Naive thymus-derived CD4-positive, alpha-beta T cell (primary cell): ENCODE measurements at regions not wholly inside any gene's neighbourhood (a gene's known extent, or its start where the extent isn't known, plus 50 kb on each side); places are given as distances from the start of the nearest gene placed in this dataset.

Experiments
- ATAC-seq: fragments of 150-1000 bp; cut with Tn5 transposase; 2 replicates; pipeline ENCODE4 v1.10.0; 2021; ENCODE audit warnings: mild to moderate bottlenecking, moderate library complexity
- CTCF ChIA-PET: fragments of 350-600 bp; sonication (Branson Sonifier 250); formaldehyde crosslinking; loops from one replicate; lab custom pipeline; 2021; ENCODE audit warnings: antibody characterized with exemption; lab: Charles Lee
- POLR2A ChIA-PET: fragments of 350-600 bp; sonication (Branson Sonifier 250); formaldehyde crosslinking; loops from one replicate; lab custom pipeline; 2021; ENCODE audit warnings: antibody characterized with exemption, inconsistent platforms; lab: Charles Lee
- DNase-seq, 9 donors: peaks; one replicate each; pipeline versions ENCODE4 v3.0.0 to v3.0.0-alpha.2; 2020 to 2022; ENCODE audit warnings: mixed read lengths in 1 of 9
- H3K27ac ChIP-seq: one replicate; pipeline ENCODE4 v1.7.0; 2013; ENCODE audit warnings: mild to moderate bottlenecking, low read depth, low read length, moderate library complexity
- H3K27me3 ChIP-seq, 2 donors: one replicate each; pipeline ENCODE4 v1.7.0; 2013; ENCODE audit warnings: low read length in 2 of 2, mild to moderate bottlenecking in 2 of 2, moderate library complexity in 2 of 2; ENCODE audit not compliant: control insufficient read depth in 2 of 2, insufficient read depth in 2 of 2
- H3K36me3 ChIP-seq, 3 experiments: 1 replicate in 2 of 3; 2 replicates in 1 of 3; pipeline ENCODE4 v1.7.0; 2013; ENCODE audit warnings: low read length in 3 of 3, mild to moderate bottlenecking in 3 of 3, moderate library complexity in 1 of 3; ENCODE audit not compliant: insufficient read depth in 3 of 3, control insufficient read depth in 2 of 3
- H3K4me1 ChIP-seq, 2 donors: one replicate each; pipeline ENCODE4 v1.7.0; 2013; ENCODE audit warnings: low read length in 2 of 2, mild to moderate bottlenecking in 2 of 2, moderate library complexity in 1 of 2; ENCODE audit not compliant: control insufficient read depth in 2 of 2, insufficient read depth in 2 of 2
- H3K4me3 ChIP-seq: 2 replicates; pipeline ENCODE4 v1.7.0; 2013; ENCODE audit warnings: mild to moderate bottlenecking, low read length
- H3K9me3 ChIP-seq, 3 experiments: 1 replicate in 2 of 3; 2 replicates in 1 of 3; pipeline ENCODE4 v1.7.0; 2013; ENCODE audit warnings: low read length in 3 of 3; ENCODE audit not compliant: control insufficient read depth in 2 of 3
- H3K27ac Mint-ChIP-seq, 9 donors: one replicate each; pipeline ENCODE4 v1.8.0; 2020 to 2022; ENCODE audit warnings: mixed read lengths in 9 of 9, mild to moderate bottlenecking in 8 of 9, moderate library complexity in 5 of 9, inconsistent platforms in 2 of 9
- H3K27me3 Mint-ChIP-seq, 5 donors: one replicate each; pipeline ENCODE4 v1.8.0; 2021 to 2022; ENCODE audit warnings: mixed read lengths in 5 of 5, mild to moderate bottlenecking in 1 of 5
- H3K36me3 Mint-ChIP-seq, 5 donors: one replicate each; pipeline ENCODE4 v1.8.0; 2020 to 2022; ENCODE audit warnings: mixed read lengths in 5 of 5, mild to moderate bottlenecking in 3 of 5, inconsistent platforms in 1 of 5
- H3K4me1 Mint-ChIP-seq, 7 donors: one replicate each; pipeline ENCODE4 v1.8.0; 2020 to 2022; ENCODE audit warnings: mixed read lengths in 7 of 7, mild to moderate bottlenecking in 3 of 7, inconsistent platforms in 1 of 7
- H3K4me3 Mint-ChIP-seq, 10 donors: one replicate each; pipeline ENCODE4 v1.8.0; 2020 to 2022; ENCODE audit warnings: mild to moderate bottlenecking in 10 of 10, mixed read lengths in 10 of 10, moderate library complexity in 6 of 10, inconsistent platforms in 2 of 10
- H3K9me3 Mint-ChIP-seq, 11 donors: one replicate each; pipeline ENCODE4 v1.8.0; 2020 to 2022; ENCODE audit warnings: mixed read lengths in 11 of 11, mild to moderate bottlenecking in 4 of 11, inconsistent platforms in 1 of 11, moderate library complexity in 1 of 11
- intact Hi-C, 2 donors: fragments of 100-400 bp; cut with micrococcal nuclease; formaldehyde crosslinking; loops; one replicate each; pipeline ENCODE4 v1.15.1; 2023

DNA sequence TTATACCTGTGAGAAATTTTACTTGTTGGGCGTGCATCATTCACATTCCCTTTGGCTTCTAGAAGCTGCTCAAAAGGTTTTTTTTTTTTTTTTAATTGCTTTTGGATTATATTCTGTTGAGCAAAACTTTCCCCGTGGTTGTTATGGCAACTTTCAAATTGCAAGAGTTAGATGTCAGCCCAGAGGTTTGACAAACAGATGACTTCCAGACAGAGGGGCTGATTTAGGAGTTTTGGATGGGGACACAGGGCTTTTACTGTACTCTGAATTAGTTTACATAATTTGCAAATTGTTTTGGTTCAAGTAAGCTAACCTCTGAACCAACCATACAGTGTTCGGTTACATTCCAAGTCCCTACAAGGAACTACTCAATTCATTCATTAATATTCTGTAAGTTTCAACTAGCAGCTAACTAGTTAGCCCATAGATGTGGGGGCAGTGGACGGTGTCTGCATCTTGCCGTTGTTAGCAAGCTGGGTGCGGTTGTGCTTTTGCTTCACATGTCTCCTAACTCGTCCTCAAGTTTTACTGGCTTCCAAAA, 66.4 kb upstream of the JAZF1 start:
- CTCF ChIA-PET, result no interaction called here
- intact Hi-C loops, result no loop called here
- Mint-ChIP-seq H3K27me3 (peaks cover 0 to 22% (median 0%) of the 10 kb centered on the region in 5 donors), H3K4me3 (no peak overlapping the region), H3K4me1 (no peaks in the 10 kb centered on the region), H3K27ac (no peak overlapping the region), H3K9me3 (peaks cover 0 to 8% (median 2%) of the 10 kb centered on the region in 11 donors), H3K36me3 (no peaks in the 10 kb centered on the region)
- Histone ChIP-seq H3K27me3 (no peaks in the 10 kb centered on the region), H3K9me3 (no peaks in the 10 kb centered on the region), H3K27ac (no peak overlapping the region), H3K4me1 (no peaks in the 10 kb centered on the region), H3K36me3 (no peaks in the 10 kb centered on the region), H3K4me3 (no peak overlapping the region)
- POLR2A ChIA-PET, result no interaction called here
- DNase-seq (no peak), ATAC-seq (no peak)

DNA sequence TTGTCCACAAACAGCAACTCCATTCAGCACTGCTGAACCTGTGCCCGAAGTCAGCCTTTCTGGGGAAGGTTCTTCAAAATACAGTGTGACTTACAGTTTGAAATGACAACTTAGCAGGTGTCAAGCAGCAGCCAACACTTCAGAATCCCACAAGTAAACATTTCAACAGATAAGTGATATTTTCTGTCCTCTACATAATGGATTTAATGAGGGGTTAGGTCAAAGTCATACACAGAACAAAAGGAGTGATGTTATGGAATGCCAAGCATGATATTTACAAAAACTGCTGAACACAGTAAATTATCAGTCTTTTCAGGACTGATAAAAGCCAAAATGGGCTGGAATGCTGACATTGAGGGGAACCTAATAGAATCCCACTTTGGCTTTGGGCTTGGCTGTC, 77.6 kb upstream of the JAZF1 start:
- ATAC-seq (no peak), DNase-seq (no peak)
- no peaks in the 10 kb centered on the region for H3K9me3 ChIP-seq
- Mint-ChIP-seq H3K4me1 (no peaks in the 10 kb centered on the region), H3K4me3 (no peak overlapping the region), H3K36me3 (no peaks in the 10 kb centered on the region), H3K27me3 (peaks cover 12 to 26% (median 17%) of the 10 kb centered on the region in 5 donors), H3K27ac (no peak overlapping the region), H3K9me3 (peaks cover 0 to 6% (median 1%) of the 10 kb centered on the region in 11 donors)
- H3K4me3 ChIP-seq, result no peak overlapping the region
- H3K36me3 ChIP-seq, result no peaks in the 10 kb centered on the region
- ChIA-PET CTCF (no interaction called here), POLR2A (no interaction called here)
- no peaks in the 10 kb centered on the region for H3K27me3 ChIP-seq
- intact Hi-C loops, result no loop called here
- H3K4me1 ChIP-seq, result no peaks in the 10 kb centered on the region
- H3K27ac ChIP-seq, result no peak overlapping the region

DNA sequence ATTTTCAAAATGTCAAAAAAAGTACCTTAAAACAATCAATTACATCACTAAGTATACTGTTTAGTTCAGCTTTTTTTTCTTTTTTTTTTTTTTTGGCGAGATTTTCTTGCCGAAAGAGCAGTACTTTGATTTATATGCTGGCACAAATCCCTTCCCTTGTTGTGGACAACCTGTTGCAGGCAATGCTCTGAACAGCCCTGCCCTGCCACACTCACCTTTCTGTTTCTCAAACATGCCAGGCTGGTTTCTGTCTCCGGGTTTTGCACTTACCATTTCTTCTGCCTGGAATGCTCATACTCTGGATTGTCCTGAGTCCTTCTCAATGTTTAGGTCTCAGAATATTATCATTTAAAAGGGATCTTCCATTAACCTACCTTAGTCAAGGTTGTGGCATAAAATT, 80.4 kb upstream of the JAZF1 start:
- no peak overlapping the region for H3K27ac ChIP-seq
- H3K4me1 ChIP-seq, result no peaks in the 10 kb centered on the region
- H3K9me3 ChIP-seq, result no peaks in the 10 kb centered on the region
- ChIA-PET CTCF (no interaction called here), POLR2A (no interaction called here)
- no peaks in the 10 kb centered on the region for H3K27me3 ChIP-seq
- Mint-ChIP-seq H3K36me3 (no peaks in the 10 kb centered on the region), H3K4me1 (no peaks in the 10 kb centered on the region), H3K9me3 (peaks cover 0 to 6% (median 0%) of the 10 kb centered on the region in 11 donors), H3K27ac (no peak overlapping the region), H3K4me3 (no peak overlapping the region), H3K27me3 (peaks cover 12 to 26% (median 17%) of the 10 kb centered on the region in 5 donors)
- no peak for ATAC-seq
- H3K4me3 ChIP-seq, result no peak overlapping the region
- DNase-seq, result no peak
- intact Hi-C loops, result no loop called here
- no peaks in the 10 kb centered on the region for H3K36me3 ChIP-seq

DNA sequence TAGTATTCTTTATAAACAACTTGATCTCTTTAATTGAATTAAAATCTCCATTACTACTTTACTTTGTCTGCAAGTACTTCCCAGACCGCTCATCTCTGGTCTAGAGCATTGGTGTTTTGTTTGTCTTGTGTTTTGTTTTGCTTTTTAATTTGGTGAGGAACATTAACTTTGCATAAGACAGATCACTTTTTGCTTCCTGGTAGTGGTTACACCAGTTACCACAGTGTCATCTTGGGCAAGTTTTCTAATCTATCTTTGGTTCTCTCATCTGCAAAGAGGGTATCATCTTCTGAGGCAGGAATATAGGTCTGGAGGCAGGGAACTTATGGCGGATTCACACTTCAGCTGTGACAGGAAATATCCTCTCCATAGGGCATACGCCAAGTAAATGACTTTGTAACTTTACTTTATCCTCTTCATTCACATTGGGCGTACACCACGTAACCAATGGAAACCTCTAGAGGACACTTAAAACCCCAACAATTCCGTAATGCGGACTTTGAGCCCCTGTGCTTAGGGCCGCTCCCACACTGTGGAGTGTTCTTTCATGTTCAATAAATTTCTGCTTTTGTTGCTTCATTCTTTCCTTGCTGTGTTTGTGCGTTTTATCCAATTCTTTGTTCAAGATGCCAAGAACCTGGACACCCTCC, 83.2 kb upstream of the JAZF1 start:
- no peak for ATAC-seq
- Histone ChIP-seq H3K36me3 (no peaks in the 10 kb centered on the region), H3K9me3 (no peaks in the 10 kb centered on the region), H3K4me3 (no peak overlapping the region), H3K27ac (no peak overlapping the region), H3K4me1 (no peaks in the 10 kb centered on the region), H3K27me3 (no peaks in the 10 kb centered on the region)
- Mint-ChIP-seq H3K36me3 (no peaks in the 10 kb centered on the region), H3K4me1 (no peaks in the 10 kb centered on the region), H3K4me3 (no peak overlapping the region), H3K27me3 (peaks cover 6 to 23% (median 17%) of the 10 kb centered on the region in 5 donors), H3K27ac (no peak overlapping the region), H3K9me3 (peaks cover 0 to 2% (median 0%) of the 10 kb centered on the region in 11 donors)
- ChIA-PET POLR2A (interaction anchor here (0.6 kb wide), 1 partner anchor 1618 kb away, joined by 3 read pairs; no protein-coding TSS in a partner anchor), CTCF (no interaction called here)
- DNase-seq, result no peak
- intact Hi-C loops, result no loop called here

DNA sequence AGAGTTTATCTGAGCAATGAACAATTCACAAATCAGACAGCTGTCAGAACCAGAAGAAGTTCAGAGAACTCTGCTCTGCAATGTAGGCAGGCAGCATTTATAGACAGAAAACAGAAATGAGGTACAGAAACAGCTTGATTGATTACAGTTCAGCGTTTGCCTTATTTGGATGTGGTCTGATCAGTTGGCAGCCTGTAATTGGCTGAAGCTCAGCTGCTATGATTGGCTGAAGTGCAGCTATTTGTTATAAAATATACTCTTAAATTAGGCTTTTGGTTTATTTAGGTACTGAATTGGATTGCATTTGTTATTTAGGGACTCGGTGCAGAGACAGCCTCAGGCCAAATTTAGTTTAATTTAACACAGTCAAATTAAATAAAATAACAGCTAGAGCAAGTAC, 85.8 kb upstream of the JAZF1 start:
- no peak overlapping the region for H3K4me3 Mint-ChIP-seq
- H3K9me3 Mint-ChIP-seq, result peaks cover 0 to 5% (median 0%) of the 10 kb centered on the region in 11 donors
- ATAC-seq, result no peak
- ChIA-PET CTCF (no interaction called here), POLR2A (no interaction called here)
- intact Hi-C loops, result no loop called here
- Histone ChIP-seq H3K4me1 (no peaks in the 10 kb centered on the region), H3K36me3 (no peaks in the 10 kb centered on the region), H3K9me3 (no peaks in the 10 kb centered on the region), H3K27ac (no peak overlapping the region), H3K27me3 (no peaks in the 10 kb centered on the region), H3K4me3 (no peak overlapping the region)
- peaks cover 0 to 2% (median 0%) of the 10 kb centered on the region in 5 donors for H3K36me3 Mint-ChIP-seq
- DNase-seq, result no peak
- peaks cover 0 to 5% (median 0%) of the 10 kb centered on the region in 7 donors for H3K4me1 Mint-ChIP-seq
- no peak overlapping the region for H3K27ac Mint-ChIP-seq
- H3K27me3 Mint-ChIP-seq, result peaks cover 13 to 29% (median 22%) of the 10 kb centered on the region in 5 donors

DNA sequence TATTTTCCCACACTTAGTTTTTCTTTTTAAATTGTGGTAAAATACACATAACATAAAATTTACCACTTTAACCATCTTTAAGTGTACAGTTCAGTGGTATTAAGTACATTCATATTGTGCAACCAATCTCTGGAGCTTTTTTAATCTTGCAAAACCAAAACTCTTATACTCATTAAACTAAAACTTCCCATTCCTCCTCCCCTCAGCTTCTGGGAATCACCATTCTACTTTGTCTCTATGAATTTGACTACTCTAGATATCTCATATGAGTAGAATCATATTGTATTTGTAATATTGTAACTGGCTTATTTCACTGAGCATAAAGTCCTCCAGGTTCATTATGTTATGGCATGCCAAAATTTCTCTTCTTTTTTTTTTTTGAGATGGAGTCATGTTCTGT, 86.4 kb upstream of the JAZF1 start:
- intact Hi-C loops, result no loop called here
- Mint-ChIP-seq H3K27ac (no peak overlapping the region), H3K9me3 (peaks cover 0 to 5% (median 0%) of the 10 kb centered on the region in 11 donors)

More for the DNA sequence above, 86.4 kb upstream of the JAZF1 start:
- no peak overlapping the region for H3K4me3 Mint-ChIP-seq
- ChIA-PET POLR2A (no interaction called here), CTCF (no interaction called here)
- H3K36me3 Mint-ChIP-seq, result peaks cover 0 to 2% (median 0%) of the 10 kb centered on the region in 5 donors
- no peaks in the 10 kb centered on the region for H3K9me3 ChIP-seq
- no peaks in the 10 kb centered on the region for H3K4me1 ChIP-seq
- DNase-seq, result no peak
- H3K36me3 ChIP-seq, result no peaks in the 10 kb centered on the region
- no peak overlapping the region for H3K27ac ChIP-seq
- no peak overlapping the region for H3K4me3 ChIP-seq
- H3K27me3 ChIP-seq, result no peaks in the 10 kb centered on the region
- ATAC-seq, result no peak
- peaks cover 0 to 5% (median 0%) of the 10 kb centered on the region in 7 donors for H3K4me1 Mint-ChIP-seq
- peaks cover 9 to 29% (median 23%) of the 10 kb centered on the region in 5 donors for H3K27me3 Mint-ChIP-seq
